Panc1 (cell line): ENCODE measurements at regions not wholly inside any gene's neighbourhood (a gene's known extent, or its start where the extent isn't known, plus 50 kb on each side); places are given as distances from the start of the nearest gene placed in this dataset.

Experiments used
- CTCF ChIP-seq: fragments of 450-650 bp; IDR thresholded peaks from 2 replicates; pipeline ENCODE4 v1.5.1; 2017; ENCODE audit warnings: mild to moderate bottlenecking
- POLR2AphosphoS5 ChIP-seq: IDR thresholded peaks from 2 replicates; pipeline ENCODE4 v1.6.1; 2012; ENCODE audit warnings: mild to moderate bottlenecking, low read depth, low read length, moderate library complexity
- REST ChIP-seq, 2 experiments: IDR thresholded peaks; 2 replicates each; pipeline ENCODE4 v1.6.1; 2011 to 2012; ENCODE audit warnings: low read depth in 2 of 2, control low read depth in 1 of 2, low read length in 1 of 2, mild to moderate bottlenecking in 1 of 2, moderate library complexity in 1 of 2; ENCODE audit not compliant: insufficient read depth in 1 of 2
- SIN3A ChIP-seq: IDR thresholded peaks from 2 replicates; pipeline ENCODE4 v1.6.1; 2012; ENCODE audit warnings: low read depth, mild to moderate bottlenecking, low read length, moderate library complexity, borderline replicate concordance; ENCODE audit not compliant: insufficient read depth
- TCF7L2 ChIP-seq: IDR thresholded peaks from 2 replicates; pipeline ENCODE4 v1.6.1; 2011; ENCODE audit warnings: mild to moderate bottlenecking, low read depth, low read length, inconsistent platforms

- TF ChIP-seq CTCF: no peak
- no peak for TF ChIP-seq POLR2AphosphoS5
- no peak for TF ChIP-seq REST (IDR thresholded peaks at IDR 0.05; ENCODE audit: insufficient read depth in 1 of 2, low read depth in 2 of 2, low read length in 1 of 2)
- TF ChIP-seq SIN3A: no peak
- TF ChIP-seq TCF7L2: no peak
These were observed 64.9 kb upstream of the SLC38A2 start for GRCh38 chr12:46437469-46437868.
